DOHH2 (cell line): ENCODE measurements at regions not wholly inside any gene's neighbourhood (a gene's known extent, or its start where the extent isn't known, plus 50 kb on each side); places are given as distances from the start of the nearest gene placed in this dataset.

Experiments
- EZH2phosphoT487 ChIP-seq: fragments of 200-600 bp; sonication (generic); IDR thresholded peaks from 2 replicates; pipeline ENCODE4 v1.6.1; 2017; ENCODE audit warnings: borderline replicate concordance, mild to moderate bottlenecking, antibody characterized with exemption, low read length, moderate library complexity, mixed read lengths
- TF ChIP-seq, protein P1 (sequence below): fragments of 200-600 bp; sonication (generic); IDR thresholded peaks from one replicate; pipeline ENCODE4 v1.5.1; 2014; ENCODE audit warnings: antibody characterized with exemption, mild to moderate bottlenecking, low read depth, low read length; ENCODE audit not compliant: poor library complexity, severe bottlenecking

DNA sequence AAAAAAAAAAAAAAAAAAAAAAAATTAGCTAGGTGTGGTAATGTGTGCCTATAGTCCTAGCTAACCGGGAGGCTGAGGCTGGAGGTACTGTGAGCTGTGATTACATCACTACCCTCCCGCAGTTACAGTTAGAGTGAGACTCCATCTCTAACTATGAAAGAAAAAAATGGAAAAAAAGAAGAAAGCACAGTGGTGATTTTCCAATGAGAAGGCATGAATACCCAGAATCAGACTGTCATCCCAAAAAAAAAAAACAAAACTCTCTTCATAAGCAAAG is 269.9 kb upstream of the MKLN1 start:
- TF ChIP-seq, protein P1, sequence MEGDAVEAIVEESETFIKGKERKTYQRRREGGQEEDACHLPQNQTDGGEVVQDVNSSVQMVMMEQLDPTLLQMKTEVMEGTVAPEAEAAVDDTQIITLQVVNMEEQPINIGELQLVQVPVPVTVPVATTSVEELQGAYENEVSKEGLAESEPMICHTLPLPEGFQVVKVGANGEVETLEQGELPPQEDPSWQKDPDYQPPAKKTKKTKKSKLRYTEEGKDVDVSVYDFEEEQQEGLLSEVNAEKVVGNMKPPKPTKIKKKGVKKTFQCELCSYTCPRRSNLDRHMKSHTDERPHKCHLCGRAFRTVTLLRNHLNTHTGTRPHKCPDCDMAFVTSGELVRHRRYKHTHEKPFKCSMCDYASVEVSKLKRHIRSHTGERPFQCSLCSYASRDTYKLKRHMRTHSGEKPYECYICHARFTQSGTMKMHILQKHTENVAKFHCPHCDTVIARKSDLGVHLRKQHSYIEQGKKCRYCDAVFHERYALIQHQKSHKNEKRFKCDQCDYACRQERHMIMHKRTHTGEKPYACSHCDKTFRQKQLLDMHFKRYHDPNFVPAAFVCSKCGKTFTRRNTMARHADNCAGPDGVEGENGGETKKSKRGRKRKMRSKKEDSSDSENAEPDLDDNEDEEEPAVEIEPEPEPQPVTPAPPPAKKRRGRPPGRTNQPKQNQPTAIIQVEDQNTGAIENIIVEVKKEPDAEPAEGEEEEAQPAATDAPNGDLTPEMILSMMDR: no peak
- no peak for TF ChIP-seq EZH2phosphoT487
